ENCODE measurements at regions not wholly inside any gene's neighbourhood (a gene's known extent, or its start where the extent isn't known, plus 50 kb on each side); places are given as distances from the start of the nearest gene placed in this dataset.

GRCh38 chr2:208793434-208793833 lies 386.8 kb downstream of the PTH2R start:
- TF ChIP-seq EZH2 (IDR thresholded peaks at IDR 0.05; ENCODE audit: low read length, missing control alignments) (no peak), CTCF (conservative IDR thresholded peaks at IDR 0.05 in 1 of 2, IDR thresholded peaks at IDR 0.05 in 1 of 2; ENCODE audit: low read depth in 1 of 2, low read length in 2 of 2) (no peak)
- H3K9ac ChIP-seq (ENCODE audit: insufficient read depth, low read length), result no peak overlapping the region
- H3K36me3 ChIP-seq (ENCODE audit: control insufficient read depth, insufficient read depth, low read length), result no peaks in the 10 kb centered on the region

GRCh38 chr2:208794288-208794975 lies 387.8 kb downstream of the PTH2R start:
- no peaks in the 10 kb centered on the region for H3K36me3 ChIP-seq (ENCODE audit: control insufficient read depth, insufficient read depth, low read length)
- H3K79me2 ChIP-seq (ENCODE audit: control insufficient read depth, insufficient read depth, low read length), result no peaks in the 10 kb centered on the region
- no peak overlapping the region for H3K27ac ChIP-seq (ENCODE audit: insufficient read depth, low read length)
- no peak overlapping the region for H3K9ac ChIP-seq (ENCODE audit: insufficient read depth, low read length)
- no peaks in the 10 kb centered on the region for H3K9me3 ChIP-seq (ENCODE audit: control insufficient read depth, insufficient read depth, low read depth, low read length)
- no peak overlapping the region for H3K4me3 ChIP-seq (replicated peaks in 1 of 4; ENCODE audit: control extremely low read depth in 1 of 4, insufficient read depth in 1 of 4, low read depth in 3 of 4, low read length in 4 of 4)
- no peak overlapping the region for H3K4me2 ChIP-seq (ENCODE audit: extremely low read depth, insufficient read depth, low read length)
- H3K27me3 ChIP-seq (ENCODE audit: control insufficient read depth, insufficient read depth, low read length), result no peaks in the 10 kb centered on the region
- TF ChIP-seq CTCF (conservative IDR thresholded peaks at IDR 0.05 in 1 of 2, IDR thresholded peaks at IDR 0.05 in 1 of 2; ENCODE audit: low read depth in 1 of 2, low read length in 2 of 2) (no peak), EZH2 (IDR thresholded peaks at IDR 0.05; ENCODE audit: low read length, missing control alignments) (no peak)
- no peak overlapping the region for H2AFZ ChIP-seq (ENCODE audit: low read length)
- no peak for DNase-seq (ENCODE audit: low read depth in 2 of 2)
- no peaks in the 10 kb centered on the region for H3K4me1 ChIP-seq (ENCODE audit: control insufficient read depth, extremely low read depth, insufficient read depth, low read length)
- no peaks in the 10 kb centered on the region for H4K20me1 ChIP-seq (ENCODE audit: control insufficient read depth, extremely low read depth, insufficient read depth, low read length)

More at GRCh38 chr2:208793434-208793833, 386.8 kb downstream of the PTH2R start:
- Histone ChIP-seq H3K27me3 (ENCODE audit: control insufficient read depth, insufficient read depth, low read length) (no peaks in the 10 kb centered on the region), H3K4me2 (ENCODE audit: extremely low read depth, insufficient read depth, low read length) (no peak overlapping the region), H3K79me2 (ENCODE audit: control insufficient read depth, insufficient read depth, low read length) (no peaks in the 10 kb centered on the region), H3K4me1 (ENCODE audit: control insufficient read depth, extremely low read depth, insufficient read depth, low read length) (no peaks in the 10 kb centered on the region), H2AFZ (ENCODE audit: low read length) (no peak overlapping the region), H3K4me3 (replicated peaks in 1 of 4; ENCODE audit: control extremely low read depth in 1 of 4, insufficient read depth in 1 of 4, low read depth in 3 of 4, low read length in 4 of 4) (no peak overlapping the region), H3K27ac (ENCODE audit: insufficient read depth, low read length) (no peak overlapping the region), H3K9me3 (ENCODE audit: control insufficient read depth, insufficient read depth, low read depth, low read length) (no peaks in the 10 kb centered on the region), H4K20me1 (ENCODE audit: control insufficient read depth, extremely low read depth, insufficient read depth, low read length) (no peaks in the 10 kb centered on the region)
- DNase-seq (ENCODE audit: low read depth in 2 of 2), result no peak

- Histone ChIP-seq H3K4me3 (replicated peaks in 1 of 4; ENCODE audit: control extremely low read depth in 1 of 4, insufficient read depth in 1 of 4, low read depth in 3 of 4, low read length in 4 of 4) (no peak overlapping the region), H3K27me3 (ENCODE audit: control insufficient read depth, insufficient read depth, low read length) (no peaks in the 10 kb centered on the region), H3K4me2 (ENCODE audit: extremely low read depth, insufficient read depth, low read length) (no peak overlapping the region), H2AFZ (ENCODE audit: low read length) (no peak overlapping the region), H3K36me3 (ENCODE audit: control insufficient read depth, insufficient read depth, low read length) (no peaks in the 10 kb centered on the region), H3K27ac (ENCODE audit: insufficient read depth, low read length) (no peak overlapping the region), H4K20me1 (ENCODE audit: control insufficient read depth, extremely low read depth, insufficient read depth, low read length) (no peaks in the 10 kb centered on the region), H3K79me2 (ENCODE audit: control insufficient read depth, insufficient read depth, low read length) (no peaks in the 10 kb centered on the region), H3K9ac (ENCODE audit: insufficient read depth, low read length) (no peak overlapping the region), H3K4me1 (ENCODE audit: control insufficient read depth, extremely low read depth, insufficient read depth, low read length) (no peaks in the 10 kb centered on the region), H3K9me3 (ENCODE audit: control insufficient read depth, insufficient read depth, low read depth, low read length) (no peaks in the 10 kb centered on the region)
- DNase-seq (ENCODE audit: low read depth in 2 of 2), result no peak
- TF ChIP-seq CTCF (conservative IDR thresholded peaks at IDR 0.05 in 1 of 2, IDR thresholded peaks at IDR 0.05 in 1 of 2; ENCODE audit: low read depth in 1 of 2, low read length in 2 of 2) (no peak), EZH2 (IDR thresholded peaks at IDR 0.05; ENCODE audit: low read length, missing control alignments) (no peak)
These were observed 392.1 kb downstream of the PTH2R start for GRCh38 chr2:208798698-208799097.
